ENCODE measurements at regions not wholly inside any gene's neighbourhood (a gene's known extent, or its start where the extent isn't known, plus 50 kb on each side); places are given as distances from the start of the nearest gene placed in this dataset.

DNA sequence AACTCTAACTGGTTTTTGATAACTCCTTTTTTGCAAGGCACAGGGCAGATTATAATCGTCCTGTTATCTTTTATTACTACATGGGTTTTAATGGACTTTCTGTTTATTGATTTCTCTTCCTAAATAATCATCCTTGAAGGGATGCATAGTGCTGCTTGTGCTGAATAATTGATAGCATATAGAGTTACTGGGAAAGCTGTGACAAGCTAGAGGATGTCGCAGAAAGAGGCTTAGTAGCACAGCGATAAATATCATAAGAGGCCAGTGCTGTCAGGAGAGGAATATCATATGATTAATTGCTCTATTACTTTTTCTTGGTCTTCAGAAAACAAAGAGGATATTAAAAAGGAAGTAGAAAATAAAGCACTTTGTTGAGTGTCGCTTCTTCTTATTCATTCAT is 1007.1 kb upstream of the ACO1 start:
- TF ChIP-seq, protein P1, sequence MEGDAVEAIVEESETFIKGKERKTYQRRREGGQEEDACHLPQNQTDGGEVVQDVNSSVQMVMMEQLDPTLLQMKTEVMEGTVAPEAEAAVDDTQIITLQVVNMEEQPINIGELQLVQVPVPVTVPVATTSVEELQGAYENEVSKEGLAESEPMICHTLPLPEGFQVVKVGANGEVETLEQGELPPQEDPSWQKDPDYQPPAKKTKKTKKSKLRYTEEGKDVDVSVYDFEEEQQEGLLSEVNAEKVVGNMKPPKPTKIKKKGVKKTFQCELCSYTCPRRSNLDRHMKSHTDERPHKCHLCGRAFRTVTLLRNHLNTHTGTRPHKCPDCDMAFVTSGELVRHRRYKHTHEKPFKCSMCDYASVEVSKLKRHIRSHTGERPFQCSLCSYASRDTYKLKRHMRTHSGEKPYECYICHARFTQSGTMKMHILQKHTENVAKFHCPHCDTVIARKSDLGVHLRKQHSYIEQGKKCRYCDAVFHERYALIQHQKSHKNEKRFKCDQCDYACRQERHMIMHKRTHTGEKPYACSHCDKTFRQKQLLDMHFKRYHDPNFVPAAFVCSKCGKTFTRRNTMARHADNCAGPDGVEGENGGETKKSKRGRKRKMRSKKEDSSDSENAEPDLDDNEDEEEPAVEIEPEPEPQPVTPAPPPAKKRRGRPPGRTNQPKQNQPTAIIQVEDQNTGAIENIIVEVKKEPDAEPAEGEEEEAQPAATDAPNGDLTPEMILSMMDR (conservative IDR thresholded peaks at IDR 0.05), result no peak
- no peak for TF ChIP-seq ZFX (IDR thresholded peaks at IDR 0.05)

Measured in C4-2B (cell line).